SK-N-SH (cell line): ENCODE measurements at regions not wholly inside any gene's neighbourhood (a gene's known extent, or its start where the extent isn't known, plus 50 kb on each side); places are given as distances from the start of the nearest gene placed in this dataset.

Experiments used
- CTCF ChIA-PET: fragments of 300-600, 350-600 bp; formaldehyde crosslinking; extraction: SDS; loops from one replicate; lab custom pipeline; 2021; lab: Yijun Ruan, JAX
- POLR2A ChIA-PET: fragments of 350-600 bp; sonication (Branson Sonifier 250); formaldehyde crosslinking; extraction: SDS; loops from one replicate; lab custom pipeline; 2020; ENCODE audit warnings: antibody characterized with exemption, inconsistent platforms; lab: Yijun Ruan, JAX
- DNase-seq: peaks from one replicate; pipeline ENCODE4 v3.0.0; 2012
- H2AFZ ChIP-seq: fragments of 200-600 bp; sonication (generic); 2 replicates; pipeline ENCODE4 v1.8.1; 2016; ENCODE audit warnings: antibody characterized with exemption, mild to moderate bottlenecking, low read depth
- H3F3A ChIP-seq: fragments of 200-600 bp; sonication (generic); replicated peaks from 2 replicates; pipeline ENCODE3; 2016; ENCODE audit warnings: antibody characterized with exemption, mild to moderate bottlenecking; ENCODE audit not compliant: insufficient read depth
- H3K27ac ChIP-seq, 2 experiments: fragments of 200-500 bp in 1 of 2; fragments of 200-600 bp in 1 of 2; sonication (Bioruptor generic) in 1 of 2; sonication (generic), shearing (Covaris generic) in 1 of 2; 2 replicates each; pipeline versions ENCODE4 v1.5.1 to v1.6.1; 2014 to 2016; ENCODE audit warnings: low read depth in 2 of 2, inconsistent platforms in 1 of 2, low read length in 1 of 2, mild to moderate bottlenecking in 1 of 2, mixed read lengths in 1 of 2
- H3K27me3 ChIP-seq: fragments of 200-600 bp; sonication (generic), shearing (Covaris generic); 2 replicates; pipeline ENCODE4 v1.6.1; 2016; ENCODE audit warnings: mixed run types; ENCODE audit not compliant: insufficient read depth
- H3K36me3 ChIP-seq, 2 experiments: fragments of 200-500 bp in 1 of 2; fragments of 200-600 bp in 1 of 2; sonication (Bioruptor generic) in 1 of 2; sonication (generic) in 1 of 2; replicated peaks in 1 of 2; 2 replicates each; pipeline versions ENCODE3 to v1.5.1; 2014 to 2016; ENCODE audit warnings: low read length in 1 of 2, mild to moderate bottlenecking in 1 of 2; ENCODE audit not compliant: insufficient read depth in 2 of 2, control insufficient read depth in 1 of 2
- H3K4me1 ChIP-seq, 2 experiments: fragments of 200-500 bp in 1 of 2; fragments of 200-600 bp in 1 of 2; sonication (Bioruptor generic) in 1 of 2; sonication (generic), shearing (Covaris generic) in 1 of 2; 2 replicates each; pipeline versions ENCODE4 v1.5.1 to v1.6.1; 2014 to 2016; ENCODE audit warnings: low read depth in 1 of 2, low read length in 1 of 2, mixed run types in 1 of 2; ENCODE audit not compliant: insufficient read depth in 2 of 2, control insufficient read depth in 1 of 2
- H3K4me2 ChIP-seq: fragments of 200-600 bp; sonication (generic), shearing (Covaris generic); 2 replicates; pipeline ENCODE4 v1.6.1; 2017; ENCODE audit warnings: mixed run types
- H3K4me3 ChIP-seq, 2 experiments: fragments of 200-500 bp in 1 of 2; fragments of 200-600 bp in 1 of 2; sonication (Bioruptor generic) in 1 of 2; sonication (generic), shearing (Covaris generic) in 1 of 2; 2 replicates each; pipeline versions ENCODE4 v1.5.1 to v1.8.1; 2014 to 2016; ENCODE audit warnings: low read depth in 2 of 2, inconsistent platforms in 1 of 2, low read length in 1 of 2, mild to moderate bottlenecking in 1 of 2, mixed read lengths in 1 of 2, moderate library complexity in 1 of 2
- H3K79me2 ChIP-seq: fragments of 200-600 bp; sonication (generic); 2 replicates; pipeline ENCODE4 v1.8.1; 2017; ENCODE audit warnings: mild to moderate bottlenecking; ENCODE audit not compliant: insufficient read depth
- H3K9ac ChIP-seq: fragments of 200-600 bp; sonication (generic); 2 replicates; pipeline ENCODE4 v1.6.1; 2017; ENCODE audit warnings: mixed run types
- H3K9me2 ChIP-seq: fragments of 200-600 bp; sonication (generic); 2 replicates; pipeline ENCODE4 v1.6.1; 2017; ENCODE audit warnings: mixed run types
- H3K9me3 ChIP-seq: fragments of 200-600 bp; sonication (generic); 2 replicates; pipeline ENCODE4 v1.6.1; 2017; ENCODE audit warnings: mixed run types, mild to moderate bottlenecking, moderate library complexity
- H4K20me1 ChIP-seq: fragments of 200-600 bp; sonication (generic); 2 replicates; pipeline ENCODE4 v1.6.1; 2017; ENCODE audit warnings: mild to moderate bottlenecking, mixed run types; ENCODE audit not compliant: insufficient read depth
- CTCF ChIP-seq: fragments of 200-600 bp; sonication (generic); IDR thresholded peaks from 2 replicates; pipeline ENCODE4 v1.6.1; 2017; ENCODE audit warnings: antibody characterized with exemption, mild to moderate bottlenecking, moderate library complexity
- EZH2phosphoT487 ChIP-seq: fragments of 200-600 bp; sonication (generic); IDR thresholded peaks from 2 replicates; pipeline ENCODE4 v1.6.1; 2017; ENCODE audit warnings: low read depth, mixed run types, mild to moderate bottlenecking, antibody characterized with exemption, moderate library complexity, borderline replicate concordance
- FOSL2 ChIP-seq: IDR thresholded peaks from 2 replicates; pipeline ENCODE4 v1.4.0; 2012; ENCODE audit warnings: low read depth, mild to moderate bottlenecking, moderate library complexity, borderline replicate concordance
- FOXJ3 ChIP-seq: sonication (generic); formaldehyde crosslinking; IDR thresholded peaks from 2 replicates; pipeline ENCODE4 v1.5.1; 2020; ENCODE audit warnings: mild to moderate bottlenecking, missing genetic modification reagents
- FOXM1 ChIP-seq: IDR thresholded peaks from 2 replicates; pipeline ENCODE4 v1.4.0; 2012; ENCODE audit warnings: low read depth, mild to moderate bottlenecking
- GABPA ChIP-seq: IDR thresholded peaks from 2 replicates; pipeline ENCODE4 v1.4.0; 2012; ENCODE audit warnings: low read depth, mild to moderate bottlenecking
- GATA2 ChIP-seq: sonication (generic); formaldehyde crosslinking; IDR thresholded peaks from 2 replicates; pipeline ENCODE4 v1.5.0; 2020; ENCODE audit warnings: mild to moderate bottlenecking, missing genetic modification reagents
- MAX ChIP-seq: IDR thresholded peaks from 2 replicates; pipeline ENCODE4 v1.4.0; 2012; ENCODE audit warnings: low read depth
- MEF2A ChIP-seq: IDR thresholded peaks from 2 replicates; pipeline ENCODE4 v1.4.0; 2012; ENCODE audit warnings: low read depth, borderline replicate concordance
- MXI1 ChIP-seq: IDR thresholded peaks from 2 replicates; pipeline ENCODE4 v1.6.1; 2012; ENCODE audit warnings: mild to moderate bottlenecking, low read depth, low read length, improper control_type of control experiment
- NFIC ChIP-seq: IDR thresholded peaks from 2 replicates; pipeline ENCODE4 v1.4.0; 2012; ENCODE audit warnings: borderline replicate concordance
- NRF1 ChIP-seq: IDR thresholded peaks from 2 replicates; pipeline ENCODE4 v1.6.1; 2012; ENCODE audit warnings: low read depth, mild to moderate bottlenecking, low read length
- POLR2AphosphoS5 ChIP-seq: IDR thresholded peaks from 2 replicates; pipeline ENCODE4 v1.6.1; 2012; ENCODE audit warnings: low read depth, low read length
- RAD21 ChIP-seq: IDR thresholded peaks from 2 replicates; pipeline ENCODE4 v1.6.1; 2012; ENCODE audit warnings: mild to moderate bottlenecking, low read length
- RXRA ChIP-seq: IDR thresholded peaks from 2 replicates; pipeline ENCODE4 v1.4.0; 2012; ENCODE audit warnings: low read depth, mild to moderate bottlenecking, borderline replicate concordance
- SIN3A ChIP-seq: IDR thresholded peaks from 2 replicates; pipeline ENCODE4 v1.6.1; 2012; ENCODE audit warnings: low read depth, mild to moderate bottlenecking, low read length, moderate library complexity, borderline replicate concordance
- SMC3 ChIP-seq: IDR thresholded peaks from 2 replicates; pipeline ENCODE4 v1.6.1; 2012; ENCODE audit warnings: low read depth, low read length, improper control_type of control experiment
- USF1 ChIP-seq: IDR thresholded peaks from 2 replicates; pipeline ENCODE4 v1.4.0; 2012; ENCODE audit warnings: low read depth, borderline replicate concordance
- YY1 ChIP-seq: IDR thresholded peaks from 2 replicates; pipeline ENCODE4 v1.4.0; 2012; ENCODE audit warnings: low read depth, mild to moderate bottlenecking
- WGBS: methylation state at CpG from one replicate; pipeline ENCODE4 v1.1.6; 2017; ENCODE audit warnings: low lambda C conversion rate; 5-methylcytosine and 5-hydroxymethylcytosine counted together
- TF ChIP-seq, protein P1 (sequence below): fragments of 150-350 bp; IDR thresholded peaks from 2 replicates; pipeline ENCODE4 v1.6.1; 2017; ENCODE audit warnings: antibody characterized with exemption, low read length, low read depth, borderline replicate concordance

GRCh38 chr11:19466314-19466713, 225.6 kb upstream of the E2F8 start:
- no peak for TF ChIP-seq MAX
- no peak for TF ChIP-seq NRF1
- no peak for TF ChIP-seq MEF2A
- TF ChIP-seq GATA2 (CRISPR knock-in tag), result no peak
- TF ChIP-seq YY1, result no peak
- TF ChIP-seq RAD21, result no peak
- TF ChIP-seq POLR2AphosphoS5, result no peak
- no peak for TF ChIP-seq USF1
- no peak for TF ChIP-seq NFIC
- TF ChIP-seq SIN3A, result no peak
- TF ChIP-seq FOXM1, result no peak
- TF ChIP-seq SMC3, result no peak
- no peak for TF ChIP-seq FOXJ3
- no peak for TF ChIP-seq MXI1
- TF ChIP-seq EZH2phosphoT487, result no peak
- TF ChIP-seq CTCF, result no peak
- TF ChIP-seq, protein P1, sequence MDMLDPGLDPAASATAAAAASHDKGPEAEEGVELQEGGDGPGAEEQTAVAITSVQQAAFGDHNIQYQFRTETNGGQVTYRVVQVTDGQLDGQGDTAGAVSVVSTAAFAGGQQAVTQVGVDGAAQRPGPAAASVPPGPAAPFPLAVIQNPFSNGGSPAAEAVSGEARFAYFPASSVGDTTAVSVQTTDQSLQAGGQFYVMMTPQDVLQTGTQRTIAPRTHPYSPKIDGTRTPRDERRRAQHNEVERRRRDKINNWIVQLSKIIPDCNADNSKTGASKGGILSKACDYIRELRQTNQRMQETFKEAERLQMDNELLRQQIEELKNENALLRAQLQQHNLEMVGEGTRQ, result no peak
- no peak for TF ChIP-seq FOSL2
- TF ChIP-seq RXRA, result no peak
- TF ChIP-seq GABPA, result no peak

More at GRCh38 chr11:19466314-19466713, 225.6 kb upstream of the E2F8 start:
- no peaks in the 10 kb centered on the region for H3K36me3 ChIP-seq
- ChIA-PET POLR2A (no interaction called here), CTCF (interaction anchor here (0.8 kb wide), 1 partner anchor 12 kb away, joined by 4 read pairs; no protein-coding TSS in a partner anchor)
- WGBS, result 41% methylated on average over 7 of the region's 7 CpGs
- no peaks in the 10 kb centered on the region for H3F3A ChIP-seq
- no peak overlapping the region for H3K4me2 ChIP-seq
- peaks cover 10% of the 10 kb centered on the region; the same call in 1 of the 2 replicates for H3K27me3 ChIP-seq
- no peak overlapping the region for H3K4me3 ChIP-seq
- H2AFZ ChIP-seq, result no peak overlapping the region
- H3K27ac ChIP-seq, result no peak overlapping the region
- H3K9me3 ChIP-seq, result no peaks in the 10 kb centered on the region
- no peak for DNase-seq
- H4K20me1 ChIP-seq, result no peaks in the 10 kb centered on the region
- H3K4me1 ChIP-seq, result no peaks in the 10 kb centered on the region
- H3K79me2 ChIP-seq, result no peaks in the 10 kb centered on the region
- H3K9ac ChIP-seq, result no peak overlapping the region
- no peaks in the 10 kb centered on the region for H3K9me2 ChIP-seq
